ENCODE measurements at regions not wholly inside any gene's neighbourhood (a gene's known extent, or its start where the extent isn't known, plus 50 kb on each side); places are given as distances from the start of the nearest gene placed in this dataset.

DNA sequence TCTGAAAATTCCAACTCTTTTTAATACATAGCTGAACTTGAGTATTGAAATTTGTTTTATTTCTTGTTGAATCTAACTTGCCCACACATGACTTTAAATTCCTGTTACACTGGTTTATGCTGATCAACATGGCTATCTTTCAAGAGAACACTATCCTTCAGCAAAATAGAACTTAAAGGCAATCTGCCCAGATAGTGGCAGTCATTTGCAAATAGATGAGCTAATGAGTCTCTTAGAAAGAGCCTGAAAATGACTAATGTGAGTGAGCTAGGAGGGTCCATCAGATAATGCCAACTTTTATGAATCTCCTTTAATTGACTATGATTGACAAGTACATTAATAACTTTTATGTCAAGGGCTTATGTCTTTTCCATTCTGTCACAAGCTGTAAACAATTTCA lies 1360.8 kb upstream of the C9orf72 start:
- no peak overlapping the region for H3K4me3 Mint-ChIP-seq
- intact Hi-C loops (cut with micrococcal nuclease) = no loop called here
- H3K4me1 Mint-ChIP-seq (ENCODE audit: low read depth) = no peaks in the 10 kb centered on the region
- TF ChIP-seq, protein P1, sequence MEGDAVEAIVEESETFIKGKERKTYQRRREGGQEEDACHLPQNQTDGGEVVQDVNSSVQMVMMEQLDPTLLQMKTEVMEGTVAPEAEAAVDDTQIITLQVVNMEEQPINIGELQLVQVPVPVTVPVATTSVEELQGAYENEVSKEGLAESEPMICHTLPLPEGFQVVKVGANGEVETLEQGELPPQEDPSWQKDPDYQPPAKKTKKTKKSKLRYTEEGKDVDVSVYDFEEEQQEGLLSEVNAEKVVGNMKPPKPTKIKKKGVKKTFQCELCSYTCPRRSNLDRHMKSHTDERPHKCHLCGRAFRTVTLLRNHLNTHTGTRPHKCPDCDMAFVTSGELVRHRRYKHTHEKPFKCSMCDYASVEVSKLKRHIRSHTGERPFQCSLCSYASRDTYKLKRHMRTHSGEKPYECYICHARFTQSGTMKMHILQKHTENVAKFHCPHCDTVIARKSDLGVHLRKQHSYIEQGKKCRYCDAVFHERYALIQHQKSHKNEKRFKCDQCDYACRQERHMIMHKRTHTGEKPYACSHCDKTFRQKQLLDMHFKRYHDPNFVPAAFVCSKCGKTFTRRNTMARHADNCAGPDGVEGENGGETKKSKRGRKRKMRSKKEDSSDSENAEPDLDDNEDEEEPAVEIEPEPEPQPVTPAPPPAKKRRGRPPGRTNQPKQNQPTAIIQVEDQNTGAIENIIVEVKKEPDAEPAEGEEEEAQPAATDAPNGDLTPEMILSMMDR (IDR thresholded peaks at IDR 0.05) = no peak
- CTCF ChIA-PET = no interaction called here
- POLR2A ChIA-PET = no interaction called here
- H3K9me3 Mint-ChIP-seq = peaks cover 5% of the 10 kb centered on the region
- H3K27ac Mint-ChIP-seq = no peak overlapping the region
- H3K36me3 Mint-ChIP-seq (ENCODE audit: low read depth) = no peaks in the 10 kb centered on the region
- H3K27me3 Mint-ChIP-seq = no peaks in the 10 kb centered on the region
- DNase-seq = no peak
- ATAC-seq = no peak

DNA sequence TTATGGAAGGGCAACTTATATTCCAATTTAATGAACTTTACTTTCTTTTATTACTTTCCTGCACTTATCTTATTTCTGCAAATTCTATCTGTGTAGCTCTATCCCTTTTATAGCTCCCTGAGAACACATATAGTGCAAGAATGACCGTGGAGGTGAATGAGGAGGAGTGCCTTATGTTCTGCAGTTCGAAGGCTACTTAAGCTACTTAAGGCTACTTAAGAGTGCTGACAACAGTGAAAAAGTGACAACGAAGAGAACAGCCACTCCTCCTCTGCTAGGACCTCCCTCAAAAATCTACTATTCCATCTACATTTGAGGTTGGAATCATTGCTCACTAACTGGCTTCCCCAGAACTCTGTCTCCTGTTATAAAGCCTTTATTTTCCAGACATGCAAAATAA lies 1365.7 kb upstream of the C9orf72 start:
- Mint-ChIP-seq H3K9me3 (peaks cover 4% of the 10 kb centered on the region), H3K4me1 (ENCODE audit: low read depth) (no peaks in the 10 kb centered on the region), H3K4me3 (no peak overlapping the region), H3K36me3 (ENCODE audit: low read depth) (no peaks in the 10 kb centered on the region), H3K27me3 (no peaks in the 10 kb centered on the region), H3K27ac (no peak overlapping the region)
- DNase-seq = no peak
- POLR2A ChIA-PET = no interaction called here
- TF ChIP-seq, protein P1 (IDR thresholded peaks at IDR 0.05) = no peak
- intact Hi-C loops (cut with micrococcal nuclease) = no loop called here
- CTCF ChIA-PET = no interaction called here
- ATAC-seq = no peak

DNA sequence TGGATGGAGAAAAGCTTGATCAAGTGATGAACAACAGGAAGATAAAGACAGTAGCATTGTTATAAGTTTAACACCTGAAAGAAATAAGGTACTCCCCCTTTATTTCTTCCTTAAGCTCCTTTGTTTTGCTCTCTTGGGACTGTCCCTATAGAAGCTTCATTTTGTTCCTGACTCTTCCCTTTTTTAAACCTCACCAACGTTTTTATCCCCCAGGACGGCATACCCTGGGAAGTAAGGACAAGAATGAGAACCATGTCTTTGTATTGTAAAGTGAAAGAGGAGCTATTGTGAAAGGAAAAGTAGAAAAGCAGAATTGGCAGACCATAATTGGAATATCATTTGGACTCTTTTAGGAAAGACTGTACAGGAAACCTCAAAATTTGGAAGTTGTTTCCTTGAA lies 1368.6 kb upstream of the C9orf72 start:
- H3K9me3 Mint-ChIP-seq = peaks cover 3% of the 10 kb centered on the region
- no peak overlapping the region for H3K4me3 Mint-ChIP-seq
- no peaks in the 10 kb centered on the region for H3K4me1 Mint-ChIP-seq (ENCODE audit: low read depth)
- H3K27me3 Mint-ChIP-seq = no peaks in the 10 kb centered on the region
- ATAC-seq (no peak), DNase-seq (no peak)
- CTCF ChIA-PET = no interaction called here
- no peak overlapping the region for H3K27ac Mint-ChIP-seq
- POLR2A ChIA-PET = no interaction called here
- H3K36me3 Mint-ChIP-seq (ENCODE audit: low read depth) = no peaks in the 10 kb centered on the region
- TF ChIP-seq, protein P1 (IDR thresholded peaks at IDR 0.05) = no peak
- intact Hi-C loops (cut with micrococcal nuclease) = no loop called here

DNA sequence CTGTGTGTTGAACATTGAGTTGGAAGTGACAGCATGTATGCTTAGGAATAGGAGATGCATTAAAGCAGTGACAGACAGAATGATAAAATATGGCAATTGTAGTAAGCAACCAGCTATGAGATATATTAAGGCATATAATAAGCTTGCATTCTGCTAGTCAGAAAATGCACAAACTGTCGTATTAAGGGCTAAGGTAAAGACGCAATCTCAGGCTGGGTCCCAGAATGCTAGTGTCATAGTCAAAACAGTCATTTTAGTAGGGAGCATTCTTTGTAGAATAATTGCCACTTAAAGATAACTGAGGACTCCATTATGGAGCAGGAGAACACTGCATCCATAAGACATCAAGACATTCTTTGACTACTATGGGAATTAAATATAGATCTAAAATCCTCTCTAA lies 1369.7 kb upstream of the C9orf72 start:
- H3K27me3 Mint-ChIP-seq = no peaks in the 10 kb centered on the region
- no peak for DNase-seq
- no peaks in the 10 kb centered on the region for H3K4me1 Mint-ChIP-seq (ENCODE audit: low read depth)
- H3K36me3 Mint-ChIP-seq (ENCODE audit: low read depth) = no peaks in the 10 kb centered on the region
- no peak for ATAC-seq
- TF ChIP-seq, protein P1 (IDR thresholded peaks at IDR 0.05) = no peak
- ChIA-PET POLR2A (no interaction called here), CTCF (no interaction called here)
- intact Hi-C loops (cut with micrococcal nuclease) = no loop called here
- no peak overlapping the region for H3K4me3 Mint-ChIP-seq
- peaks cover 2% of the 10 kb centered on the region for H3K9me3 Mint-ChIP-seq
- no peak overlapping the region for H3K27ac Mint-ChIP-seq

DNA sequence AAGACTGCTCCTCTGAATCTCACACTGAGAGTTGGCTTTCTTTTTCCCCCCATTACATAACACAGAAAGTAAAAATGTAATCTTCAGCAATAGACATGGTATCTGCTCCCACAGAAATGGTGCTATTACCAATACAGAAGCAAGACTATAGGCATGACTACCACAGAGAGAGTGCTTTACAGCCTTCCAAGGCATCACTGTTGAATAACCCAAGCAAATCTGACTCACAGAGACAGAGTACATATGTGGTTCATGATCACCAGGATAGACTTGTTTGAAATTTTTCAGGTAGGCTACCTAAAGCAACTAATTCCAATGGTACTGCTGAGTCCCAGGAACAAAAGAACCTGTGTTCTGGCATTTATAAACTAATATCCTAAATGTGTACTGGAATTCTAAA lies 1373.4 kb upstream of the C9orf72 start:
- H3K4me3 Mint-ChIP-seq = no peak overlapping the region
- POLR2A ChIA-PET = interaction anchor here (0.8 kb wide), 1 partner anchor 321 kb away, joined by 3 read pairs; no protein-coding TSS in a partner anchor
- intact Hi-C loops (cut with micrococcal nuclease) = no loop called here

More for the DNA sequence above, 1373.4 kb upstream of the C9orf72 start:
- no peak for ATAC-seq
- Mint-ChIP-seq H3K27me3 (no peaks in the 10 kb centered on the region), H3K9me3 (peaks cover 3% of the 10 kb centered on the region), H3K27ac (no peak overlapping the region), H3K36me3 (ENCODE audit: low read depth) (no peaks in the 10 kb centered on the region), H3K4me1 (ENCODE audit: low read depth) (no peaks in the 10 kb centered on the region)
- no peak for DNase-seq
- TF ChIP-seq, protein P1 (IDR thresholded peaks at IDR 0.05) = no peak
- CTCF ChIA-PET = no interaction called here
